Upper lobe of right lung (tissue), 1 donor: ENCODE measurements at regions not wholly inside any gene's neighbourhood (a gene's known extent, or its start where the extent isn't known, plus 50 kb on each side); places are given as distances from the start of the nearest gene placed in this dataset.

Experiments used
- ATAC-seq: fragments of 200-7000 bp; cut with Tn5 transposase; one replicate; pipeline ENCODE4 v1.9.1; 2020; ENCODE audit warnings: mild to moderate bottlenecking, moderate library complexity
- DNase-seq: peaks from one replicate; pipeline ENCODE4 v3.0.0-alpha.2; 2020
- H3K27ac ChIP-seq: fragments of 200-600 bp; one replicate; pipeline ENCODE4 v1.8.0; 2022
- H3K27me3 ChIP-seq: fragments of 200-600 bp; one replicate; pipeline ENCODE4 v1.8.0; 2022; ENCODE audit warnings: mild to moderate bottlenecking
- H3K36me3 ChIP-seq: fragments of 200-600 bp; one replicate; pipeline ENCODE4 v1.8.0; 2022
- H3K4me1 ChIP-seq: fragments of 200-600 bp; one replicate; pipeline ENCODE4 v1.8.0; 2022
- H3K4me3 ChIP-seq: fragments of 200-600 bp; one replicate; pipeline ENCODE4 v1.8.0; 2022; ENCODE audit warnings: mild to moderate bottlenecking
- H3K9me3 ChIP-seq: fragments of 200-600 bp; one replicate; pipeline ENCODE4 v1.8.0; 2022
- CTCF ChIP-seq: fragments of 200-600 bp; IDR thresholded peaks from one replicate; pipeline ENCODE4 v1.8.0; 2022; ENCODE audit warnings: antibody characterized with exemption
- intact Hi-C: fragments of 100-400 bp; cut with DNase I; formaldehyde crosslinking; loops from one replicate; pipeline ENCODE4 v1.11.0; 2022
- donor health status: DM: no; HTN: yes; CAD: no; lungs with severe emphysema.

DNA sequence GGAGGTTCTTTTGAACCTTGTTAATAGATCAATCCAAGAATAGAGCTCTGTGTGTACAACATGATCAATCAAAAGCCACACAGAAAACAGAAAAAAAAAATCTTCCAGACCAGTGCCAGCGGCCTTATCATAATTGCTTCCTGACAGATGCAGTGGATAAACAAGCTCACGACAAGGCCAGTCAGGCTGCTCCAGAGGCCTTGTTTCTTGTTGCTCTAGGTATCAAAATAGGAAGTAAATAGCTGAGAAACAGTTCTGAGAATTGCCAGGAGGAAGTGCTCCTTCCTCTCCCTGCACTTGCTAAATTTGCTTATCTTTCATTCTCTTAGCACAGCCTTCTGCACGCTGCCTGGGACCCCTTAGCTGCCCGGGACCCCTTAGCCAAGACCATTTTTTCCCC is 199.0 kb upstream of the TARS1 start:
- no peaks in the 10 kb centered on the region for H3K9me3 ChIP-seq
- DNase-seq (no peak), ATAC-seq (peak; percentile 80)
- intact Hi-C loops: no loop called here
- H3K36me3 ChIP-seq: no peaks in the 10 kb centered on the region
- TF ChIP-seq CTCF: no peak
- no peak overlapping the region for H3K4me3 ChIP-seq
- H3K27ac ChIP-seq: peak overlapping the region; percentile 14
- H3K4me1 ChIP-seq: peaks cover 9% of the 10 kb centered on the region
- H3K27me3 ChIP-seq: no peaks in the 10 kb centered on the region

DNA sequence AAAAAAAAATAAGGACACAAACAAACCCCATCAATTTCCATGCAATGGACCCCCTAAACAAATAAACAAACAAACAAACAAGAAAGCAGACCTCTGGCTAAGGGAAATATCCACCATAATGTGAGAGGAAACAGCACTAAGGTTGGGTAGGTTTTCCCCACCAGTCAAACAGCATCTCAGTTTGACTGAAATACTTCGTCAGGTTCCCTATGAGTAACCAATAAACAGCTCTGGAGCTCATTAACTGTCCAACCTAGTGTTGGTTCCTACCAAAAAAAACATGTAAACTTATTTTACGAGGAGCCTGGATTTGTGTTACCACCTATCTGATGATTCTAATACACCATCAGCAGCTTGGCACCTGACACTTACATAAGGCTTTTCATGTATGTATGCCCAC is 198.5 kb upstream of the TARS1 start:
- ATAC-seq (no peak), DNase-seq (no peak)
- Histone ChIP-seq H3K27ac (no peak overlapping the region), H3K36me3 (no peaks in the 10 kb centered on the region), H3K4me3 (no peak overlapping the region), H3K27me3 (no peaks in the 10 kb centered on the region), H3K9me3 (no peaks in the 10 kb centered on the region), H3K4me1 (peaks cover 9% of the 10 kb centered on the region)
- intact Hi-C loops: no loop called here
- no peak for TF ChIP-seq CTCF

GRCh38 chr5:33244441-33245150 is 196.2 kb upstream of the TARS1 start:
- H3K36me3 ChIP-seq: no peaks in the 10 kb centered on the region
- DNase-seq (no peak), ATAC-seq (no peak)
- H3K4me1 ChIP-seq: peaks cover 9% of the 10 kb centered on the region
- no peaks in the 10 kb centered on the region for H3K27me3 ChIP-seq
- no peak overlapping the region for H3K4me3 ChIP-seq
- intact Hi-C loops: no loop called here
- H3K9me3 ChIP-seq: no peaks in the 10 kb centered on the region
- H3K27ac ChIP-seq: no peak overlapping the region
- TF ChIP-seq CTCF: no peak

DNA sequence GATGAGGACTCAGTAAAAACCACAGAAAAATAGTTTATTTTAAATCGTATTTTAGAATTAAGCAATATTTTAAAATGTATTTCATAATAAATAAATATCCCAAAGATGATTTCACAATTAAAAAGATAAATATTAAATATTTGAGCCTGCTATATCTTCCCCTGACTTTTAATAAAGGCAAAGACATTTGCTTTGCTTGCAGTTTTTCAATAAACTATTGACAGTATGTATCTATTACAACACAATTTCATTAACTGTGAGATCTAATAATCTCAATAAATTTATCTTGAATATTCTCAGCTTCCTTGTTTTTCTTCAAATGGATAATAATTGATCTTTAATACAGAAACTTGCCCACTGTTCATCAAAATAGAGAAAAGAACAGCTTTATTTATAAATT is 186.2 kb upstream of the TARS1 start:
- Histone ChIP-seq H3K27ac (no peak overlapping the region), H3K9me3 (no peaks in the 10 kb centered on the region), H3K27me3 (no peaks in the 10 kb centered on the region), H3K4me1 (no peaks in the 10 kb centered on the region), H3K36me3 (no peaks in the 10 kb centered on the region), H3K4me3 (no peak overlapping the region)
- TF ChIP-seq CTCF: no peak
- ATAC-seq (no peak), DNase-seq (no peak)
- intact Hi-C loops: no loop called here

DNA sequence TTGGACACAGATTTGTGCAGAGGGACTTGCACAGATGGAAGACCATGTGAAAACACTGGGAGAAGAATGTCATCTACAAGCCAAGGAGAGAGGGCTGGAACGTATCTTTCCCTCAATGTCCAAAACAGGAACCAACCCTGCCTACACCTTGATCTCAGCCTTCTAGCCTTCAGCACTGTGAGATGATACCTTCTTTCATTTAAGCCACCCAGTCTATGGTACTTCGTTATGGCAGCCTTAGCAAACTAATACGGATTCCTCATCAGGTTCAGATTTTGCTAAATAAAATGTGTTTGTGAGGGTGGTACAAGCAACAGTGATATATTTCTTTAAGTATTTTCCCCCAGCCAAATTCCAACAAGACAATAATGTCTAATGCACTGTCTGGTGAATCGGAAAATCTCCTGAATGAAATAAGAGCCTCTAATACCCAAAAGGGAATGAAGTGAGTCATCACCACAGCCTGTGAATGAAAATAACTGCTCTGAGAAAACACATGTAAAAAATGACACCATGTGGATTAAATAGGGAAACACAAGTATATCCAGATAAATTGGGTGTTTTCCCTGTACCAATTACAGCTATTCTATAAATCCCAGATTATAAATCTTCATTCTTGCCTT is 182.8 kb upstream of the TARS1 start:
- H3K9me3 ChIP-seq: no peaks in the 10 kb centered on the region
- intact Hi-C loops: no loop called here
- no peaks in the 10 kb centered on the region for H3K36me3 ChIP-seq
- TF ChIP-seq CTCF: peak; percentile 5
- no peaks in the 10 kb centered on the region for H3K27me3 ChIP-seq
- no peaks in the 10 kb centered on the region for H3K4me1 ChIP-seq
- no peak for ATAC-seq
- no peak overlapping the region for H3K4me3 ChIP-seq
- DNase-seq: no peak
- H3K27ac ChIP-seq: no peak overlapping the region
